KMS-11 (cell line): ENCODE measurements at regions not wholly inside any gene's neighbourhood (a gene's known extent, or its start where the extent isn't known, plus 50 kb on each side); places are given as distances from the start of the nearest gene placed in this dataset.

Experiments used
- H2AFZ ChIP-seq: fragments of 200-600 bp; sonication (generic); 2 replicates; pipeline ENCODE4 v1.6.1; 2016; ENCODE audit warnings: antibody characterized with exemption, mixed run types, low read depth
- H3K27ac ChIP-seq: fragments of 200-600 bp; sonication (generic); 2 replicates; pipeline ENCODE4 v1.6.1; 2016; ENCODE audit warnings: mild to moderate bottlenecking, mixed run types
- H3K27me3 ChIP-seq: fragments of 200-600 bp; sonication (generic); 2 replicates; pipeline ENCODE4 v1.6.1; 2017; ENCODE audit warnings: mild to moderate bottlenecking, low read depth, mixed run types, moderate library complexity; ENCODE audit not compliant: insufficient read depth
- H3K36me3 ChIP-seq: fragments of 200-600 bp; sonication (generic); 2 replicates; pipeline ENCODE4 v1.6.1; 2017; ENCODE audit warnings: mild to moderate bottlenecking, mixed run types; ENCODE audit not compliant: insufficient read depth
- H3K4me1 ChIP-seq: fragments of 200-600 bp; sonication (generic); 2 replicates; pipeline ENCODE4 v1.6.1; 2016; ENCODE audit warnings: mild to moderate bottlenecking, low read depth, mixed run types; ENCODE audit not compliant: poor library complexity, severe bottlenecking
- H3K4me2 ChIP-seq: fragments of 200-600 bp; sonication (generic); 2 replicates; pipeline ENCODE4 v1.7.0; 2016; ENCODE audit warnings: mild to moderate bottlenecking, mixed run types
- H3K4me3 ChIP-seq: fragments of 200-600 bp; sonication (generic); IDR thresholded peaks from 2 replicates; pipeline ENCODE4 v1.6.1; 2017; ENCODE audit warnings: low read depth, low read length, mixed read lengths; ENCODE audit not compliant: insufficient read depth
- H3K79me2 ChIP-seq: fragments of 200-600 bp; sonication (generic); 2 replicates; pipeline ENCODE4 v1.6.1; 2016; ENCODE audit warnings: low read depth, mixed run types; ENCODE audit not compliant: insufficient read depth
- H3K9ac ChIP-seq: fragments of 200-600 bp; sonication (generic); 2 replicates; pipeline ENCODE4 v1.6.1; 2016; ENCODE audit warnings: mild to moderate bottlenecking, mixed run types
- H4K20me1 ChIP-seq: fragments of 200-600 bp; sonication (generic); 2 replicates; pipeline ENCODE4 v1.6.1; 2016; ENCODE audit warnings: mild to moderate bottlenecking, mixed run types; ENCODE audit not compliant: insufficient read depth
- TF ChIP-seq, protein P1 (sequence below): fragments of 200-600 bp; sonication (generic); conservative IDR thresholded peaks from 2 replicates; pipeline ENCODE4 v1.6.1; 2017; ENCODE audit warnings: low read depth, mild to moderate bottlenecking, antibody characterized with exemption, low read length, moderate library complexity, mixed read lengths

DNA sequence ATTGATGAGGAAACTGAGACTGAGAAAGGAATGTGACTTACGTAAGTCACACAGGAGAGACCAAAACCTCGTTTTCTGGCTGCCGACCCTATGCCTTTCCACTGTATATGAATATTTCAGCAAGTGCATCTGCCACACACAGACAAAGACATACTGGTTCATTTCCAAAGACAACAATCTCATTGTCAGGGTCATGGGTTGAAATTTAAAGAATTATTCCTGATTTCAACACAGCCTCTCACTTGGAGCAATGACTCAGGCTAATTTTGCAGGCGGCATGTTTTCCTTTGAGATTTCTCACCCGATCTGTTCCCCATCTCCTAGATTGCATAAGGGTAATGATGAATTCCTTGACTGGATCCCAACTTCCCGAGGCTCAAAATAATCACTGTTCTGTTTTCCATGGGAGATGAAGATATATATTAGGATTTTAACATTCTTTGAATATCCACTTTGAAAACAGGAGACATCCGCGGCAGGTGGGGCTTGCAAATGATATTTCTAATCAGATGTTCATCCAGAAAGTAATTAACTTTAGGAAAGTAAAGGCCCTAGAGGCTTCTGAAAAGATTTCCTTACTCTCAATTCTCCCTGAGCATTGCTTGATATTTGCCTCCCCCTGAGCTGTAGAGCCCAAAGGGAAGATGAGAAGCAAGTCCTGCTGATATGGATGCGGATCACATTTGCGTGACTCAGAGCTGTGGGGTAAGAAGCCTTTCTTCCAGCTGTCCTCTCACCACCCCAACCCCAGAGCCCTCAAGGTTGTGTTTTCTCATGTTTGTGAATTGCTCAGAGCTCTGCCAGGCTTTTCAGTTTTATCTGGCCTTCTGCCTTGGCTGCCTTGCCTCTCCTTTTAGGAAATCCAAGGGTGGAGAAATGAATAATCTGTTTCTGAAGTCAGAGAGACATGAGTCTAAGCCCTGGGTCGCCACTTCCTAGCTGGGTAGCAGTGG lies 361.1 kb upstream of the BOD1L1 start:
- H2AFZ ChIP-seq: no peak overlapping the region
- H3K4me1 ChIP-seq: no peaks in the 10 kb centered on the region
- H3K27ac ChIP-seq: no peak overlapping the region
- H4K20me1 ChIP-seq: no peaks in the 10 kb centered on the region
- no peak overlapping the region for H3K4me3 ChIP-seq
- no peaks in the 10 kb centered on the region for H3K27me3 ChIP-seq
- no peaks in the 10 kb centered on the region for H3K79me2 ChIP-seq
- TF ChIP-seq, protein P1, sequence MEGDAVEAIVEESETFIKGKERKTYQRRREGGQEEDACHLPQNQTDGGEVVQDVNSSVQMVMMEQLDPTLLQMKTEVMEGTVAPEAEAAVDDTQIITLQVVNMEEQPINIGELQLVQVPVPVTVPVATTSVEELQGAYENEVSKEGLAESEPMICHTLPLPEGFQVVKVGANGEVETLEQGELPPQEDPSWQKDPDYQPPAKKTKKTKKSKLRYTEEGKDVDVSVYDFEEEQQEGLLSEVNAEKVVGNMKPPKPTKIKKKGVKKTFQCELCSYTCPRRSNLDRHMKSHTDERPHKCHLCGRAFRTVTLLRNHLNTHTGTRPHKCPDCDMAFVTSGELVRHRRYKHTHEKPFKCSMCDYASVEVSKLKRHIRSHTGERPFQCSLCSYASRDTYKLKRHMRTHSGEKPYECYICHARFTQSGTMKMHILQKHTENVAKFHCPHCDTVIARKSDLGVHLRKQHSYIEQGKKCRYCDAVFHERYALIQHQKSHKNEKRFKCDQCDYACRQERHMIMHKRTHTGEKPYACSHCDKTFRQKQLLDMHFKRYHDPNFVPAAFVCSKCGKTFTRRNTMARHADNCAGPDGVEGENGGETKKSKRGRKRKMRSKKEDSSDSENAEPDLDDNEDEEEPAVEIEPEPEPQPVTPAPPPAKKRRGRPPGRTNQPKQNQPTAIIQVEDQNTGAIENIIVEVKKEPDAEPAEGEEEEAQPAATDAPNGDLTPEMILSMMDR: no peak
- H3K9ac ChIP-seq: no peak overlapping the region
- H3K36me3 ChIP-seq: no peaks in the 10 kb centered on the region
- no peak overlapping the region for H3K4me2 ChIP-seq

DNA sequence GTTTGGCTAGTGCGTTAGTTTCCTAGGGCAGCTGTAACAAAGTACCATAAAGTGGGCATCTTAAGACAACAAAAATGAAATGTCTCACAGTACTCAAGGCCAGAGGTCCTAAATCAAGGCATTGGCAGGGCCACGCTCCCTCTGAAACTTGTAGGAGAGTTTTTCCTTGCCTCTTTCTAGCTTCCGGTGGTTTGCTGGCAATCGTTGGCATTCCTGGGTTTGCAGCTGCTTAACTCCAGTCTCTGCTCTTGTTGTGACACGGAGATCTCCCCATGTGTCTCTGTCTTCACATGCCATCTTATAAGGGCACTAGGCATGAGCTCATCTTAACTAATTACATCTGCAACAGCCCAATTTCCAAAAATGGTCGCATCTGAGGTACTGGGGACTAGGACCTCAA lies 362.0 kb upstream of the BOD1L1 start:
- Histone ChIP-seq H3K79me2 (no peaks in the 10 kb centered on the region), H3K4me1 (no peaks in the 10 kb centered on the region), H3K4me2 (no peak overlapping the region), H3K27ac (no peak overlapping the region), H3K27me3 (no peaks in the 10 kb centered on the region), H4K20me1 (no peaks in the 10 kb centered on the region), H3K36me3 (no peaks in the 10 kb centered on the region), H3K4me3 (no peak overlapping the region), H2AFZ (no peak overlapping the region), H3K9ac (no peak overlapping the region)
- TF ChIP-seq, protein P1: no peak

DNA sequence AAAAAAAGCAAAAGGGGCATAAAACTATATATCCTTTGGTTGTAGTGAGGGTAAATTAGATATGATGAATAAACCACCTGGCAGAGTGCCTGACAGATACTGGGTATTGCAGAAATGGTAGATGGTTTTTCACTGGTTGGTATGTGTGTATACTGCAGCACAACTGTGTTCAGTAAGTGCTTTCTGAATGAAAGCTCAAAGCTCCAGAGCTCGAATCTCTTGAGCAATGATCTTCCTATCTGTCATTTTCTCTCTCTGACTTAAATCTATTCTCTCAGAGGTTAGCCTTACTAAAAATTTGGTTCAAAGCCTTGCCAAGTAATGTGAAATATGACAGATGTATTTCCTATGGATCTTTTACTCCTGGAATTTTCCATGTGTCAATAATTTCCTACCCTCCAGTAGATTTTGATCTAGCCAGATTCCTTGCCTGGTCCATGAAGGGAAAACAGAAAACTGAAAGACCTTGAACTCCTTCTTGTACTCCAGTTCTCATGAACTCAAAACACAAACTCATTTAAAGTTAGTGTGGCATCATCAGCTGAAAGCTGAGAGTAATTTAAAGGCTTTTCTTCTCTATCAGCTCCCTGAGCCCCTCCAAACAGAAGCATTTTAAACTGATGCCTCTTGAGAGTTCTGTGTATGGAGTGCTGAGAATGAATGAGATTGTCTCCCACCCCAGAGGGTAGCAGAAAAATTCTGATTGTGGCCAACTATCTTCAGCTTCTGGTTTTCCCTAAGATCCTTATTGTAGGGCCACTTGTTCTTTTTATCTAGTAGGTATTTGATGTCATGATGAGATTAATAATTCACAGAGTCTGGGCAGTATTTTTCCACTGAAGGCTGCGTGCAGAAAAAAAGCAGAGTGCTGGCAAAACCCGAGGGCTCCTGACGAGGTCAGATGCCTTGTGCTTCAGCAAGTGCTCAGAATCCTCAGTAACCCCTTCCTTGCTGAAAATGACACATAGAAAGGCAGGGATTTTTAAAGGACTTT lies 363.4 kb upstream of the BOD1L1 start:
- H3K9ac ChIP-seq: no peak overlapping the region
- H3K79me2 ChIP-seq: no peaks in the 10 kb centered on the region
- no peak overlapping the region for H2AFZ ChIP-seq
- H4K20me1 ChIP-seq: no peaks in the 10 kb centered on the region
- TF ChIP-seq, protein P1: no peak
- H3K27ac ChIP-seq: no peak overlapping the region
- H3K27me3 ChIP-seq: no peaks in the 10 kb centered on the region
- no peak overlapping the region for H3K4me3 ChIP-seq
- H3K4me2 ChIP-seq: no peak overlapping the region
- no peaks in the 10 kb centered on the region for H3K36me3 ChIP-seq
- no peaks in the 10 kb centered on the region for H3K4me1 ChIP-seq

DNA sequence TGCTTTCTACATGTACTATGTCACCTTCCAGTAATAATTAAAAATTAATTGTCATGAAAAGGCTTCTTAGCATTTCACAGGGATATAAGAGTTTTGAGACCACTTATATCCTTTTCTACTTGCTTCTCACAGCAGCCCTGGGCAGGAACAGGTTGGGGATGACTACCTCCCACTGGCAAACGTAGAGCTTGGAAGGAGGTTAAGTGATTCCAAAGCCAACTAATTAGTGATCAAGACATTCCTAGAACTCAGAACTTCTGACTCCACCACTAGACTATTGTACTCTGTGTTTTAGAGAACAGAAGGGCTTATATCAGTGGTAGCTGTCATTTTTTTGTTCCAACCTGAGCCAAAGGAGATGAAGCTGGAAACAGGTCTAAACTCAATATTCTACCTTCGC lies 364.5 kb upstream of the BOD1L1 start:
- Histone ChIP-seq H3K79me2 (no peaks in the 10 kb centered on the region), H3K9ac (no peak overlapping the region), H3K27ac (no peak overlapping the region), H3K36me3 (no peaks in the 10 kb centered on the region), H3K27me3 (no peaks in the 10 kb centered on the region), H3K4me3 (no peak overlapping the region), H3K4me2 (no peak overlapping the region), H4K20me1 (no peaks in the 10 kb centered on the region), H2AFZ (no peak overlapping the region), H3K4me1 (no peaks in the 10 kb centered on the region)
- TF ChIP-seq, protein P1: no peak
